GM12891 (cell line): ENCODE measurements at regions not wholly inside any gene's neighbourhood (a gene's known extent, or its start where the extent isn't known, plus 50 kb on each side); places are given as distances from the start of the nearest gene placed in this dataset.

Source experiments
- DNase-seq: peaks from one replicate; pipeline ENCODE4 v3.0.0; 2011; ENCODE audit warnings: low spot score; ENCODE audit not compliant: insufficient read length
- FAIRE-seq: peaks from 2 replicates; lab custom pipeline; 2011; peaks lifted over from hg19 to GRCh38; lab: Jason Lieb, UNC
- PAX5 ChIP-seq: IDR thresholded peaks from 2 replicates; pipeline ENCODE4 v1.6.1; 2011; ENCODE audit warnings: low read length, moderate library complexity, mild to moderate bottlenecking; ENCODE audit not compliant: insufficient read depth, severe bottlenecking
- POLR2A ChIP-seq: IDR thresholded peaks from 2 replicates; pipeline ENCODE4 v1.6.1; 2011; ENCODE audit warnings: low read depth, low read length, control low read depth
- POLR2AphosphoS5 ChIP-seq: IDR thresholded peaks from 2 replicates; pipeline ENCODE4 v1.6.1; 2011; ENCODE audit warnings: low read depth, low read length, control low read depth
- POU2F2 ChIP-seq: IDR thresholded peaks from 2 replicates; pipeline ENCODE4 v1.6.1; 2011; ENCODE audit warnings: low read depth, mild to moderate bottlenecking, control low read depth, low read length, moderate library complexity
- SPI1 ChIP-seq: IDR thresholded peaks from 2 replicates; pipeline ENCODE4 v1.6.1; 2011; ENCODE audit warnings: low read depth, low read length, control low read depth
- TAF1 ChIP-seq: IDR thresholded peaks from 2 replicates; pipeline ENCODE4 v1.6.1; 2011; ENCODE audit warnings: low read depth, low read length, control low read depth

- TF ChIP-seq POLR2A (no peak), TAF1 (no peak), PAX5 (no peak), POLR2AphosphoS5 (no peak), POU2F2 (no peak), SPI1 (no peak)
- DNase-seq: no peak
- no peak for FAIRE-seq
Measured at GRCh38 chr12:84355561-84355960, 557.0 kb downstream of the SLC6A15 start.

- no peak for DNase-seq
- FAIRE-seq: no peak
- TF ChIP-seq POLR2AphosphoS5: no peak
- no peak for TF ChIP-seq POLR2A
- no peak for TF ChIP-seq SPI1
- TF ChIP-seq POU2F2: no peak
- no peak for TF ChIP-seq PAX5
- no peak for TF ChIP-seq TAF1
Measured at GRCh38 chr12:84348582-84348981, 564.0 kb downstream of the SLC6A15 start.

DNA sequence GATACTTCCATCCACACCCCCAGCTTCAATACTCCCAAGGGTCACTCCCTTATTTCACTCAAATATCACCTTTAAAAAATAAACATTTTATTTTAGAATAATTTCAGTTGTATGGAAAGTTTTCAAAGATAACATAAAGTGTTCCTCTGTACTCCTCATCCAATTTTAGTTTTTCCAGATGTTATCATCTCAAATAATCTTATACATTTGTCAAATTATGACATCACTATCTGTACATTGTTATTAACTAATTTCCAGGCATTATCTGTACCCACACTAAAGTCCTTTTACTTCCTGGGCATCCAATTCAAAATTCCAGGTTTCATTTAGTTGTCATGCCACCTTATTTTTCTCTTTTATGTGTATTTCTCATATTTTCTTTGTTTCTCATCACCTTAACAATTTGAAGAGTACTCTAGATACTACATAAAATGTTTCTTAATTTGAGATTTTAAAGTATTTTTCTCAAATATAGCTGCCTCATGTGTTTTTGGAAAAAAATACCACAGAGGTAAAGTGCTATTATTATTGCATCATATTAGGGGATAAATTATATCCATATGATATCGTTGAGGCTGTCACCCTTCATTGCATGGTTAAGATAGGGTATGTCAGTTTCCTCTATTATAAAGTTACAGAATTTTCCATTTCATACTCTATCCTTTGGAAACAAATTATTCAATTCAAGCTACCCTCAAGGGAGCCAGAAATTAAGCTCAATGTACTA is 571.0 kb downstream of the SLC6A15 start:
- DNase-seq (no peak), FAIRE-seq (no peak)
- TF ChIP-seq SPI1 (no peak), POLR2AphosphoS5 (no peak), PAX5 (no peak)

GRCh38 chr12:84336231-84336630 is 576.4 kb downstream of the SLC6A15 start:
- TF ChIP-seq SPI1: no peak
- FAIRE-seq: no peak
- DNase-seq: no peak

- FAIRE-seq (no peak), DNase-seq (no peak)
- TF ChIP-seq POLR2A (no peak), POLR2AphosphoS5 (no peak)
Measured at GRCh38 chr12:84329938-84330337, 582.7 kb downstream of the SLC6A15 start.

- DNase-seq (no peak), FAIRE-seq (no peak)
- TF ChIP-seq PAX5 (no peak), POLR2A (no peak), SPI1 (no peak), POU2F2 (no peak)
Measured at GRCh38 chr12:84315926-84316325, 596.7 kb downstream of the SLC6A15 start.

DNA sequence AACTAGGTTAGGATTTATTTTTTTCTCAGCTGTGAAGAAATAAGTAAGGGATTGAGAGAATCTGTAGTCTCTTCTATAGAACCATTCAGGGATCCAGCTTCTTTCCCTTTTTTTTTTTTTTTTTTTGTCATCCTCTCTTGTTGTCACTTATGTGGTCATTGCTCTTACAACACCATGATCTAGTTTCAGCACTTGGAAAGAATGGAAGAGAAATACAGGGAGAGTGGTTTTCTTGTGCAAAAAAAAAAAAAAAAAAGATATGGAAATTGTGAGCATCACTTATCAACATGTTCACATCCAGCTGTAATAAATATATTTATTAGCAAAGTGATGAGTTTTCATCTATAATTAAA is 599.3 kb downstream of the SLC6A15 start:
- TF ChIP-seq TAF1 (no peak), SPI1 (no peak), PAX5 (no peak), POU2F2 (no peak), POLR2A (no peak), POLR2AphosphoS5 (no peak)
- no peak for DNase-seq
- FAIRE-seq: no peak

- TF ChIP-seq POU2F2 (no peak), SPI1 (no peak), POLR2AphosphoS5 (no peak)
- FAIRE-seq: no peak
- no peak for DNase-seq
Measured at GRCh38 chr12:84308211-84308610, 604.4 kb downstream of the SLC6A15 start.

- DNase-seq (no peak), FAIRE-seq (no peak)
- no peak for TF ChIP-seq SPI1
- TF ChIP-seq POLR2A: no peak
- no peak for TF ChIP-seq TAF1
- TF ChIP-seq PAX5: no peak
- TF ChIP-seq POU2F2: no peak
- TF ChIP-seq POLR2AphosphoS5: no peak
Measured at GRCh38 chr12:84305144-84305543, 607.5 kb downstream of the SLC6A15 start.

GRCh38 chr12:84294246-84294645 is 618.4 kb downstream of the SLC6A15 start:
- FAIRE-seq: no peak
- no peak for DNase-seq

More at GRCh38 chr12:84294246-84294645, 618.4 kb downstream of the SLC6A15 start:
- no peak for TF ChIP-seq POLR2A
- no peak for TF ChIP-seq POU2F2
- TF ChIP-seq SPI1: no peak
- TF ChIP-seq TAF1: no peak
- no peak for TF ChIP-seq POLR2AphosphoS5
- TF ChIP-seq PAX5: no peak
